Adrenal gland (tissue), 9 donors: ENCODE measurements at regions not wholly inside any gene's neighbourhood (a gene's known extent, or its start where the extent isn't known, plus 50 kb on each side); places are given as distances from the start of the nearest gene placed in this dataset.

Experiments
- DNase-seq, 7 donors: peaks; one replicate each; pipeline ENCODE4 v3.0.0-alpha.2; 2019 to 2020
- H3K27ac ChIP-seq, 5 donors: fragments of 200-600 bp; sonication (generic) in 4 of 5; 1 replicate in 3 of 5; 2 replicates in 2 of 5; pipeline versions ENCODE4 v1.5.1 to v1.8.0; 2016 to 2020; ENCODE audit warnings: mild to moderate bottlenecking in 1 of 5
- H3K27me3 ChIP-seq: fragments of 200-600 bp; 2 replicates; pipeline ENCODE4 v1.8.0; 2021
- H3K36me3 ChIP-seq, 2 donors: fragments of 200-600 bp; replicated peaks in 1 of 2; 1 replicate in 1 of 2; 2 replicates in 1 of 2; pipeline versions ENCODE4 v1.5.1 to v1.8.0; 2018 to 2022
- H3K4me1 ChIP-seq, 2 donors: fragments of 200-600 bp; replicated peaks in 1 of 2; 1 replicate in 1 of 2; 2 replicates in 1 of 2; pipeline versions ENCODE4 v1.5.1 to v1.8.0; 2018 to 2021
- H3K4me3 ChIP-seq, 4 donors: fragments of 200-600 bp; sonication (generic) in 3 of 4; one replicate each; pipeline ENCODE4 v1.5.1; 2016 to 2018
- H3K9me3 ChIP-seq, 3 donors: fragments of 200-600 bp; sonication (generic) in 1 of 3; replicated peaks in 1 of 3; 1 replicate in 2 of 3; 2 replicates in 1 of 3; pipeline versions ENCODE4 v1.5.1 to v1.8.0; 2016 to 2021
- POLR2A ChIP-seq, 2 donors: fragments of 450-650 bp; IDR thresholded peaks; one replicate each; pipeline ENCODE4 v1.6.1; 2017; ENCODE audit warnings: antibody characterized with exemption in 2 of 2, mild to moderate bottlenecking in 2 of 2, moderate library complexity in 1 of 2
- WGBS, 4 donors: extraction: QIAGEN DNeasy Blood & Tissue Kit in 2 of 4; methylation state at CpG; one replicate each; pipeline versions ENCODE4 v1.1.5 to v1.1.7; 2013 to 2017; 5-methylcytosine and 5-hydroxymethylcytosine counted together
- intact Hi-C, 2 donors: fragments of 100-400 bp; cut with DNase I; formaldehyde crosslinking; loops; one replicate each; pipeline versions ENCODE4 v1.14.1 to v1.15.0; 2022 to 2023
- TF ChIP-seq, protein P1 (sequence below), 6 experiments: fragments of 450-650 bp in 4 of 6; fragments of 200-600 bp in 2 of 6; sonication (generic) in 1 of 6; IDR thresholded peaks; 1 replicate in 5 of 6; 2 replicates in 1 of 6; pipeline versions ENCODE4 v1.5.1 to v1.8.0; 2016 to 2021; ENCODE audit warnings: antibody characterized with exemption in 6 of 6, mild to moderate bottlenecking in 2 of 6, moderate library complexity in 1 of 6
- donor health status: healthy with polysubstance abuse.
- donor health status: Bipolar disorder and iron deficiency.
- donor health status: DM: yes; HTN: yes; CAD: no.
- donor health status: DM: no; HTN: no; CAD: no.
- donor health status: DM: no; HTN: no; CAD: no.

DNA sequence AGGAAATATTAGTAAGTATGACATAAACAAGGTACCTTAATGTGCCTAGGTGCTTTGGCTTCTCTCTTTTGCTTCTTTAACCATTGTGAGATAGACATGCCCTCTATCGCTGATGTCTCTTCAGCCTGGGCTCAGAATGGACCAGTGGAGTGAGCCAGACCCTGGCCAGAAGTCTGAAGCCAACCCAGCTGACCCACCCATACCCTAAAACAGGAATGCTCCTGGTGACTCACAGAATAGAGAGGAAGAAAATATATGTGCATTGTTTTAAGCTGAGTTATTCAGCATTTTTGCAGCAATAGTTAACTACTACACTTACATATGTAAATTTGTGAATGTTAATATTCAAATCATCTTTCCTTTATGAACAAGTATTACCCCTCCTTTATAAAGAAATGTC lies 167.5 kb upstream of the PCDH10 start:
- Histone ChIP-seq H3K4me1 (no peaks in the 10 kb centered on the region), H3K27ac (no peak overlapping the region), H3K27me3 (no peaks in the 10 kb centered on the region), H3K4me3 (no peak overlapping the region), H3K36me3 (no peaks in the 10 kb centered on the region), H3K9me3 (no peaks in the 10 kb centered on the region)
- no peak for DNase-seq
- TF ChIP-seq, protein P1, sequence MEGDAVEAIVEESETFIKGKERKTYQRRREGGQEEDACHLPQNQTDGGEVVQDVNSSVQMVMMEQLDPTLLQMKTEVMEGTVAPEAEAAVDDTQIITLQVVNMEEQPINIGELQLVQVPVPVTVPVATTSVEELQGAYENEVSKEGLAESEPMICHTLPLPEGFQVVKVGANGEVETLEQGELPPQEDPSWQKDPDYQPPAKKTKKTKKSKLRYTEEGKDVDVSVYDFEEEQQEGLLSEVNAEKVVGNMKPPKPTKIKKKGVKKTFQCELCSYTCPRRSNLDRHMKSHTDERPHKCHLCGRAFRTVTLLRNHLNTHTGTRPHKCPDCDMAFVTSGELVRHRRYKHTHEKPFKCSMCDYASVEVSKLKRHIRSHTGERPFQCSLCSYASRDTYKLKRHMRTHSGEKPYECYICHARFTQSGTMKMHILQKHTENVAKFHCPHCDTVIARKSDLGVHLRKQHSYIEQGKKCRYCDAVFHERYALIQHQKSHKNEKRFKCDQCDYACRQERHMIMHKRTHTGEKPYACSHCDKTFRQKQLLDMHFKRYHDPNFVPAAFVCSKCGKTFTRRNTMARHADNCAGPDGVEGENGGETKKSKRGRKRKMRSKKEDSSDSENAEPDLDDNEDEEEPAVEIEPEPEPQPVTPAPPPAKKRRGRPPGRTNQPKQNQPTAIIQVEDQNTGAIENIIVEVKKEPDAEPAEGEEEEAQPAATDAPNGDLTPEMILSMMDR (IDR thresholded peaks at IDR 0.05) = no peak
- no peak for TF ChIP-seq POLR2A (IDR thresholded peaks at IDR 0.05)
- WGBS, 4 donors = 63 to 82% (median 80%) methylated on average over 1 of the region's 1 CpG
- intact Hi-C loops = no loop called here

DNA sequence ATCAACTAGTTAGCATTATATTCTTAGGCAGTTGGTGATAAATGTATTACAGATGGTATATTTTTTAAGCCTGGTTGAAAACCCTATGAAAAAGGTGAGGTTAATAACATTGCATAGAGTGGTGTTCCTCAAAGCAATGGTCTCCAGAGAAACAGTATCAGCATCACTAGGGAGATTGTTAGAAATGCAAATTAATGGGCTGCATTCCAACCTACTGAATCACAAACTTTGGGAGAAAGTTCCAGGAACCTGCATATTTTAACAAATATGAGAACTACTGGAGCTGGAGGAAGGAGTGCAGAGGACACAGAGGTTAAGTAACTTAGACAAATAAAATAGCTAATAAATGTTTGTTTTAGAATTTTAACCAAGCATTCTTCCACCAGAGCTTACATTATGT lies 166.9 kb upstream of the PCDH10 start:
- intact Hi-C loops = no loop called here
- no peak for DNase-seq
- TF ChIP-seq, protein P1 (IDR thresholded peaks at IDR 0.05) = no peak
- no peak for TF ChIP-seq POLR2A (IDR thresholded peaks at IDR 0.05)
- Histone ChIP-seq H3K36me3 (no peaks in the 10 kb centered on the region), H3K4me3 (no peak overlapping the region), H3K4me1 (no peaks in the 10 kb centered on the region), H3K9me3 (no peaks in the 10 kb centered on the region), H3K27me3 (no peaks in the 10 kb centered on the region), H3K27ac (no peak overlapping the region)

DNA sequence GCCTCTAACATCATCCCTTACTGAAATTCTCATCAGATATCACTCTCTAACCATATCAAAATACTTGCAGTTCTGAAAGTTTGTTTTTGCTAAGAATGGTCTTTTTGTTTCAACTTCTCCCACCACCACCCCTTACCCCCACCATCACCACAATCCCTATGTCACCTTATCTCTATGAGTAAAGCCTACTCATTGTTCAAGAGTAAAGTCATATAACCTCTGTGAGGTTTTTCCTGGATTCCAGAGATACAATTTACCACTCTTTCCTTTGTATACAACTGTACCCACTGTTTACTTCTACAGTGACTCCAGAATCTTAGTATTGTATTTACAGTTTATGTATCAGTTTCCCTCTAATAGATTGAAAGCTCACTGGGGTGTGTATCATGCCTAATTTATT lies 158.0 kb upstream of the PCDH10 start:
- no peaks in the 10 kb centered on the region for H3K4me1 ChIP-seq
- TF ChIP-seq, protein P1 (IDR thresholded peaks at IDR 0.05) = no peak
- no peak for TF ChIP-seq POLR2A (IDR thresholded peaks at IDR 0.05)
- H3K36me3 ChIP-seq = no peaks in the 10 kb centered on the region
- intact Hi-C loops = no loop called here
- DNase-seq = no peak
- H3K9me3 ChIP-seq = no peaks in the 10 kb centered on the region
- no peak overlapping the region for H3K27ac ChIP-seq
- H3K4me3 ChIP-seq = no peak overlapping the region
- no peaks in the 10 kb centered on the region for H3K27me3 ChIP-seq

DNA sequence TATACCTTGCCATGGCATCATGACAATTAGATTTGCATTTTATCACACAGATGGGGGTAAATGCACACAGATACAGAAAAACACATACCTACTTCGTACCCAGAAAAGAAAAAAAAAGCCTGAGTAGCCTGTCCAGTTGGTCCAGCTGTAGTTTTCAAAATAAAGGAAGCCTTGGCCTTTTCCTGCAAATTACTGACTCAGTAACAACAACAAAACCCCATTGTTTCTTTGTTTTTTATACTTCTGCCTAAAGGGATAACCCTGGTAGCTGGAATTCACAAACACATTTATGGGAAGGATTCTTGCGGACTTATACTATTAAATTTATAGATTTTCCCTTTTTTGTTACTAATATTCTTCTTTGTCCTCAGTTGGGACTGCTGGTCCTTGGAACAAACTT lies 156.4 kb upstream of the PCDH10 start:
- Histone ChIP-seq H3K27ac (no peak overlapping the region), H3K36me3 (no peaks in the 10 kb centered on the region), H3K27me3 (no peaks in the 10 kb centered on the region), H3K9me3 (no peaks in the 10 kb centered on the region), H3K4me1 (no peaks in the 10 kb centered on the region), H3K4me3 (no peak overlapping the region)
- WGBS, 4 donors = 47 to 61% (median 49%) methylated on average over 2 of the region's 2 CpGs
- TF ChIP-seq POLR2A (IDR thresholded peaks at IDR 0.05) = no peak
- TF ChIP-seq, protein P1 (IDR thresholded peaks at IDR 0.05) = no peak
- intact Hi-C loops = no loop called here
- DNase-seq = no peak
